SU-DHL-6 (cell line): ENCODE measurements at regions not wholly inside any gene's neighbourhood (a gene's known extent, or its start where the extent isn't known, plus 50 kb on each side); places are given as distances from the start of the nearest gene placed in this dataset.

ENCODE experiments used
- EZH2phosphoT487 ChIP-seq: fragments of 200-600 bp; sonication (generic), shearing (Covaris generic); conservative IDR thresholded peaks from 2 replicates; pipeline ENCODE4 v1.6.1; 2018; ENCODE audit warnings: mild to moderate bottlenecking, antibody characterized with exemption, low read length, moderate library complexity, mixed read lengths
- TF ChIP-seq, protein P1 (sequence below): fragments of 200-600 bp; sonication (generic); IDR thresholded peaks from one replicate; pipeline ENCODE4 v1.5.1; 2017; ENCODE audit warnings: antibody characterized with exemption, mild to moderate bottlenecking, low read length, moderate library complexity; ENCODE audit not compliant: insufficient read depth, poor library complexity, severe bottlenecking

DNA sequence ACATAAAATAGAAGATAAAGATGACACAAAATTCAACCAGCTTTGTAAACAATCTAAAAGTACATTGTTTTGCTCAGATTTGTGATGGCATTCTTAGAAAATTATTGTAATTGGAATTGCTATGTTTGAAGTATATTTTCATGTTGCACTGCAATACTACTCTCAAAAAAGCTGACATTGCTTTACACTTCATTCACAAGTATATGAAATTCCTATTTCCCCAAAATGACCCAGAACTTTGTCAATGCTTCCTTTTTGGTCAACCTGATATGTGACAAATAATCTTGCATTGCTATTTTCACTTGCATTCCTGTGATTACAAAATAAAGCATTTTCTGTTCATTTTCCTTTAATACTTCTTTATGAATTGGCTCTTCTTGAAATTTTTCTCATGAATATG lies 104.1 kb upstream of the BMP5 start:
- TF ChIP-seq, protein P1, sequence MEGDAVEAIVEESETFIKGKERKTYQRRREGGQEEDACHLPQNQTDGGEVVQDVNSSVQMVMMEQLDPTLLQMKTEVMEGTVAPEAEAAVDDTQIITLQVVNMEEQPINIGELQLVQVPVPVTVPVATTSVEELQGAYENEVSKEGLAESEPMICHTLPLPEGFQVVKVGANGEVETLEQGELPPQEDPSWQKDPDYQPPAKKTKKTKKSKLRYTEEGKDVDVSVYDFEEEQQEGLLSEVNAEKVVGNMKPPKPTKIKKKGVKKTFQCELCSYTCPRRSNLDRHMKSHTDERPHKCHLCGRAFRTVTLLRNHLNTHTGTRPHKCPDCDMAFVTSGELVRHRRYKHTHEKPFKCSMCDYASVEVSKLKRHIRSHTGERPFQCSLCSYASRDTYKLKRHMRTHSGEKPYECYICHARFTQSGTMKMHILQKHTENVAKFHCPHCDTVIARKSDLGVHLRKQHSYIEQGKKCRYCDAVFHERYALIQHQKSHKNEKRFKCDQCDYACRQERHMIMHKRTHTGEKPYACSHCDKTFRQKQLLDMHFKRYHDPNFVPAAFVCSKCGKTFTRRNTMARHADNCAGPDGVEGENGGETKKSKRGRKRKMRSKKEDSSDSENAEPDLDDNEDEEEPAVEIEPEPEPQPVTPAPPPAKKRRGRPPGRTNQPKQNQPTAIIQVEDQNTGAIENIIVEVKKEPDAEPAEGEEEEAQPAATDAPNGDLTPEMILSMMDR = no peak
- TF ChIP-seq EZH2phosphoT487 = no peak
